ENCODE measurements at regions not wholly inside any gene's neighbourhood (a gene's known extent, or its start where the extent isn't known, plus 50 kb on each side); places are given as distances from the start of the nearest gene placed in this dataset.

DNA sequence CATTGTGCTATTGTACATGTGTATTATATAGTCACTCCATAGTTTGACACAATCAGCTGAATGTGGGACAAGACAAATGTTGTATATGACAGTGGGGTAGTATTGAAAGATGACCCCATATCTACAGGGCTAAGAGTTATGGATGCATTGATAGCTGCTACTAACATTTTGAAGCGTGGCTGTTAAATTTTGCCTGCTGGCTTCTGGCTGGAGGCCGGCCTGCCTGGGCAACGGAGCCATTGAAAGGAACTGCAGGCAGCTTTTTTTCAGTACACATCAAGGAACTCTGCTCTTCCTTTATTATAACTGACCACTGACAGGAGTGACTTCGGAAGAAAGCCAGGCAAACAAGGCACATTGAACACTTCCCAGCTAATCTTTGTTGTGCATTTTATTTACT, 76.1 kb upstream of the TMEM33 start:
- DNase-seq: no peak

DNA sequence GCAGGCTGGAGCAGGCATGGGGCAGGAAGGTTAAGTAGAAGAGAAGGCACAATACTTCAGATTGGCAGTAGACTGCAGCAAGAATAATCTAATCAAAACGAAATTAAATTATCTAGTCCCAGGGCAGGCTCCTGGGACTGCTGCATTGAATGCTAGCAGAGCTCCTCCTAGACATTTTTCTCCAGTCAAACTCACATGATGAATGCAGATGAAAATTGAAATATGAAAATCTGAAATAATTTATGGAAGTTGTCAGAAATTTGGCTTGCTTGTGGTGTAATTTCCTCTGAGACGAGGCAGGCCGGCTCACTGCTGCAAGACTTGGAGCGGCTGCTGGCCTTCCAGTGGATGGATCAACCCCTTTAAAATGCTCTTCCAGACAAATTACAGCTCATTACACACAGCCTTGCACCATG, 78.0 kb upstream of the TMEM33 start:
- DNase-seq: no peak

DNA sequence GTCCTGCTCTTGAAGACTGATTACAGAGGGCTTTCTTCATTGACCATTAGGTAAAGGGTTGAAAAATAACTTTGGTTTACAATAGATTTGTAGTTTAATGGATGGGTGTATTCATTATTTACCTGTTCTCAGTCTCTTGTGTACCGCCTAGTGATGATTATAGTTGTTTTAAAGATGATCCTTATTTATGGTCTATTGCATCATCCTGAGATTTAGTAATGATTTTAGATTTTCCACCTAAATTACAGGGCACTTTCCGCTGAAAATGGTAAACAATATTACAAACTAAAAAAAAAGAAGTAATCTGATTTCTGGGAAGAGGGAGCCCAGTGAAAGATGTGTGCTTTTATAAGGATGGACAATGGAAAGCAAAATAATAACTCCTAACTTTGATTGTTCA, 78.4 kb upstream of the TMEM33 start:
- no peak for DNase-seq

DNA sequence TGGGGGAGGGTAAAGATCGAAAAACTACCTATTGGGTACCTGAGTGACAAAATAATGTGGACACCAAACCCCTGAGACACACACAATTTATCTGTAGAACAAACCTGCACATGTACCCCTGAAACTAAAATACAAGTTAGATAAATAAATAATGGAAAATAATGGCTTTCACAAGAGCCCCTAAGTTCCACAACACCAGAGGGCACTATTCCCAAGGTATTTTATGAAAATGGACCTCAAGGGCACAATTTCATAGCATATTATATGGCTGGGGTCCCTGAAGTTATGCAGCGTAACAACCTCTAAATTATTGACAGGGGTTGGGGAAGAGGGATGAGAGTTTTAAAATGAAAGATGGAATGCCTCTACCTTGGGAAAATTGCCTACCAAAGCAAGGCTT, 81.3 kb upstream of the TMEM33 start:
- no peak for DNase-seq

- no peak for DNase-seq
Measured at GRCh38 chr4:41852229-41852628, 83.0 kb upstream of the TMEM33 start.

DNA sequence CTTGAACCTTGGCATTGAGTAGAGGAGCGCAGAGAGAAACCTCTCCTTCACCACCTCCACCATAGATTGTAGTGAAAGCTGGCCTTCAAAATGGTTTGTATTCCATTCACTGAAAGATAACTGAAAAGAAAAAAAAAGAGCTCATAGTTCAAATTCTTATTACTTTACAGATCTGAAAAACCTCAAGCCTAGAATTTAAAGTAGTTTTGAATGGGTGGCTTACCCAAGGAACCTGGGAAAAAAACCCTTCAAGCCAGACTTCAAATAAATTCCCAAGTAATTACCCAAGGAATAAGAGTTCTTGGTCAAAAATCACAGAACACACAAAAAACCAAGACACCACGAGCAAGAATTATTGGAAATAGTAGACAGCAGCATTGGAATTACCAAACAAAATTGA, 83.6 kb upstream of the TMEM33 start:
- DNase-seq: no peak

DNA sequence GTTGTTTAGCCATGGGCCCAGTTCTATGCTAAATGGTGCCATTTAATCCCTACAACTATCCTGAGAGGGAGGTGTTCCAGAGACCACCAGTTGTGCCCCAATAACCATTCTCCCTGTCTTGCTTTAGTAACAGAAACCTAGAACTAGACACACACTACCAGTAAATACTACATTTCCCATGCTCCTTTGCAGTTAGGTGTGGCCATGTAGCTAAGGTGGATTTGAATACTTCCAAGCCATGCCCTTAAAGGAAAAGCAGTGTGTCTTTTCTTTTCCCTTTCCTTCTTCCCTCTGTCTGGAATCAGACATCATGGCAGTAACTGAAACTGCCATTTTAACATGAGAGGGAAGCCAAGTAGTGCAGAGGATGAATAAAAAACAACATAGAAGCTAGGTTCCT, 90.9 kb upstream of the TMEM33 start:
- no peak for DNase-seq

- DNase-seq: peak in 1 of 5 donors; percentile 71
Measured at GRCh38 chr4:41839916-41840854, 91.7 kb upstream of the PHOX2B start.

GRCh38 chr4:41838590-41838989, 90.1 kb upstream of the PHOX2B start:
- DNase-seq: no peak

- DNase-seq: no peak
Measured at GRCh38 chr4:41835321-41835995, 86.9 kb upstream of the PHOX2B start.

- DNase-seq: peak in 1 of 5 donors; percentile 2
Measured at GRCh38 chr4:41832961-41833360, 84.4 kb upstream of the PHOX2B start.

DNA sequence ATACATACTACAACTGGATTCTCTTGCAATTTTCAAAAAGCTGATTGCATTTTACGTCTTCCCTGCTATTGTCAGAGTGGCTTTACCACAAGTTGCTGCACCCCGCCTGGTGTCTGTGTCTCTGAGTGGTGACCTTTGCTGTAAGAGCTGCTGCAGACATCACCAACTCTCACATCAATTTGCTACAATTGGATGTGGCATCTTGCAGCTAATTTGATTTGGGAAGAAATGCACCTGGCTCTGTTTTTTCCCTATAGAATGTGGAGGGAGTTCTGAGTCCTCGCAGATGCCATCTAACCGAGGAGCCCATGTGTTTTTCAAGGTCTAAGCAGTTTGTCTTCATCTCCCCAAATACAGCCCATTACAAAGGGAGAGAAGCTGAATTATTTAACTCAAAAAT, 73.8 kb upstream of the PHOX2B start:
- no peak for DNase-seq

DNA sequence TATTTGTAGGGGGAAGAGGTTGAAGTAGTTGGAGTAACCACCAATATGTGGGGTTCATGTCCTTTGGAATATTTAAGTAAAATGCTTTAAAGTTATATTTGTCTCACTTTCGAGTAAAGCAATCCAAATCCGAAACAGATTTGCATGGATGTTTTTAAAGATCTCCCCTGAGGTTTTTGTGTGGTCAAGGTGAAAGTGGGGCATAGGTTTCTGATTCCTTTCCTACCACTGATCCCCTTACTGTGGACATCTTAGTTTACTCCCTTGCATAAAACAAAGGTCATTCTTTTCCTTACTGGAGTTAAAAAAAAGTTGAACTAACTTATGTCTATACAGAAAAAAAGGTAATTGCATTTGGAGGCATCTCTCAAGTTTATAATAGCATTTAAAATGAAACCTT, 71.9 kb upstream of the PHOX2B start:
- DNase-seq: no peak

DNA sequence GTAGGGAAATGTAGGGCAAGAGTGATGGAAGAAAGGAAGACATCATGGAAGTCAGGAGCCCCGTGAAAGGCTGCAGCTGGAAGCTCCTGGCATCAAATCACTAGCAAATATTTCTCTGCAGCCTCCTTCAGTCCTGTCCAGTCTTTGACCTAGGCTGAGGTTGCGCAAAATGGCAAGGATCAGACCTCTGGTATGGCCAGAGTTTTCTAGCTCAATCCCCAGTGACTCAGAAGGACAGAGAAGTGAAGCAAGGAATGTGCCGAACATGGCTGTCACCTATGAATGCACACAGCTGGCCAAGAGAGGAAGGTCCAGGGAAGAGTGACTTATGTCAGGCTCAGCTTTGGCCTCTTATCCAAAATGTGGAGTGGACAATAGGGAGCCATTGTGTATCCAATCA, 71.1 kb upstream of the PHOX2B start:
- DNase-seq: no peak

- DNase-seq: no peak
Measured at GRCh38 chr4:41815473-41815872, 66.9 kb upstream of the PHOX2B start.

- no peak for DNase-seq
Measured at GRCh38 chr4:41814565-41814964, 66.0 kb upstream of the PHOX2B start.

GRCh38 chr4:41806807-41807206, 58.3 kb upstream of the PHOX2B start:
- no peak for DNase-seq

- DNase-seq: no peak
Measured at GRCh38 chr4:41802590-41802989, 54.1 kb upstream of the PHOX2B start.

GRCh38 chr4:41799126-41799525, 50.6 kb upstream of the PHOX2B start:
- no peak for DNase-seq

All from T-helper 1 cell (primary cell).